Smooth muscle cell (in vitro differentiated cells): ENCODE measurements at regions not wholly inside any gene's neighbourhood (a gene's known extent, or its start where the extent isn't known, plus 50 kb on each side); places are given as distances from the start of the nearest gene placed in this dataset.
A peak's percentile ranks its signal among the peaks of the same experiment; 100 is the strongest.

Source experiments
- DNase-seq: peaks from one replicate; lab custom pipeline; 2025; ENCODE audit not compliant: unreplicated experiment; lab: John Stamatoyannopoulos, UW
- H2AFZ ChIP-seq: fragments of 200-600 bp; sonication (generic); 2 replicates; pipeline ENCODE4 v1.6.0; 2016; ENCODE audit warnings: antibody characterized with exemption, low read depth, mild to moderate bottlenecking
- H3F3A ChIP-seq: fragments of 200-600 bp; sonication (generic); 2 replicates; pipeline ENCODE4 v1.6.0; 2017; ENCODE audit warnings: antibody characterized with exemption, low read depth
- H3K27ac ChIP-seq: fragments of 200-600 bp; sonication (generic); 2 replicates; pipeline ENCODE4 v1.5.1; 2016; ENCODE audit warnings: low read depth, mild to moderate bottlenecking
- H3K27me3 ChIP-seq: fragments of 200-600 bp; sonication (generic); 2 replicates; pipeline ENCODE4 v1.6.1; 2016; ENCODE audit warnings: low read depth, mild to moderate bottlenecking
- H3K36me3 ChIP-seq: fragments of 200-600 bp; sonication (generic); 2 replicates; pipeline ENCODE4 v1.5.1; 2016; ENCODE audit warnings: low read depth
- H3K4me1 ChIP-seq: fragments of 200-600 bp; sonication (generic); 2 replicates; pipeline ENCODE4 v1.5.1; 2016; ENCODE audit warnings: low read depth
- H3K4me2 ChIP-seq: fragments of 200-600 bp; sonication (generic); 2 replicates; pipeline ENCODE4 v1.6.0; 2016; ENCODE audit warnings: mild to moderate bottlenecking
- H3K4me3 ChIP-seq: fragments of 200-600 bp; sonication (generic); 2 replicates; pipeline ENCODE4 v1.5.1; 2016; ENCODE audit warnings: mild to moderate bottlenecking
- H3K79me2 ChIP-seq: fragments of 200-600 bp; sonication (generic); 2 replicates; pipeline ENCODE4 v1.6.0; 2016; ENCODE audit warnings: low read depth, mild to moderate bottlenecking
- H3K9ac ChIP-seq: fragments of 200-600 bp; sonication (generic); 2 replicates; pipeline ENCODE4 v1.6.0; 2016; ENCODE audit warnings: low read depth
- H3K9me3 ChIP-seq: fragments of 200-600 bp; sonication (generic); replicated peaks from 2 replicates; pipeline ENCODE4 v1.5.1; 2016; ENCODE audit warnings: low read depth
- H4K20me1 ChIP-seq: fragments of 200-600 bp; sonication (generic); 2 replicates; pipeline ENCODE4 v1.6.0; 2016; ENCODE audit warnings: low read depth
- WGBS: methylation state at CpG from one replicate; pipeline ENCODE4 v1.1.7; 2016; ENCODE audit warnings: low lambda C conversion rate; 5-methylcytosine and 5-hydroxymethylcytosine counted together
- TF ChIP-seq, protein P1 (sequence below): fragments of 200-600 bp; sonication (generic); IDR thresholded peaks from 2 replicates; pipeline ENCODE4 v1.5.1; 2017; ENCODE audit warnings: borderline replicate concordance, mild to moderate bottlenecking, antibody characterized with exemption; ENCODE audit not compliant: insufficient read depth, poor library complexity, severe bottlenecking

- Histone ChIP-seq H2AFZ (no peak overlapping the region), H3K9ac (no peak overlapping the region), H3K36me3 (no peaks in the 10 kb centered on the region), H3K4me1 (peaks cover 10% of the 10 kb centered on the region), H3K79me2 (no peaks in the 10 kb centered on the region), H3K4me3 (no peak overlapping the region), H4K20me1 (no peaks in the 10 kb centered on the region), H3K27me3 (peaks cover 12% of the 10 kb centered on the region), H3K27ac (peak overlapping the region; percentile 41), H3K9me3 (no peaks in the 10 kb centered on the region), H3F3A (no peaks in the 10 kb centered on the region), H3K4me2 (peak overlapping the region; percentile 69)
- TF ChIP-seq, protein P1, sequence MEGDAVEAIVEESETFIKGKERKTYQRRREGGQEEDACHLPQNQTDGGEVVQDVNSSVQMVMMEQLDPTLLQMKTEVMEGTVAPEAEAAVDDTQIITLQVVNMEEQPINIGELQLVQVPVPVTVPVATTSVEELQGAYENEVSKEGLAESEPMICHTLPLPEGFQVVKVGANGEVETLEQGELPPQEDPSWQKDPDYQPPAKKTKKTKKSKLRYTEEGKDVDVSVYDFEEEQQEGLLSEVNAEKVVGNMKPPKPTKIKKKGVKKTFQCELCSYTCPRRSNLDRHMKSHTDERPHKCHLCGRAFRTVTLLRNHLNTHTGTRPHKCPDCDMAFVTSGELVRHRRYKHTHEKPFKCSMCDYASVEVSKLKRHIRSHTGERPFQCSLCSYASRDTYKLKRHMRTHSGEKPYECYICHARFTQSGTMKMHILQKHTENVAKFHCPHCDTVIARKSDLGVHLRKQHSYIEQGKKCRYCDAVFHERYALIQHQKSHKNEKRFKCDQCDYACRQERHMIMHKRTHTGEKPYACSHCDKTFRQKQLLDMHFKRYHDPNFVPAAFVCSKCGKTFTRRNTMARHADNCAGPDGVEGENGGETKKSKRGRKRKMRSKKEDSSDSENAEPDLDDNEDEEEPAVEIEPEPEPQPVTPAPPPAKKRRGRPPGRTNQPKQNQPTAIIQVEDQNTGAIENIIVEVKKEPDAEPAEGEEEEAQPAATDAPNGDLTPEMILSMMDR = no peak
- no peak for DNase-seq
- 28% methylated on average over 7 of the region's 7 CpGs for WGBS
Measured at GRCh38 chr10:62885684-62886461, 69.7 kb upstream of the EGR2 start.

GRCh38 chr10:62880162-62880561 is 64.0 kb upstream of the EGR2 start:
- Histone ChIP-seq H3K9me3 (no peaks in the 10 kb centered on the region), H3K27me3 (peaks cover 30% of the 10 kb centered on the region)

GRCh38 chr10:62873866-62874265 is 57.7 kb upstream of the EGR2 start:
- Histone ChIP-seq H3F3A (no peaks in the 10 kb centered on the region), H3K4me1 (no peaks in the 10 kb centered on the region), H2AFZ (no peak overlapping the region), H3K27ac (no peak overlapping the region), H3K4me3 (no peak overlapping the region), H3K9me3 (no peaks in the 10 kb centered on the region), H3K27me3 (peaks cover 8% of the 10 kb centered on the region), H3K4me2 (no peak overlapping the region), H3K79me2 (no peaks in the 10 kb centered on the region), H3K9ac (no peak overlapping the region), H3K36me3 (no peaks in the 10 kb centered on the region), H4K20me1 (no peaks in the 10 kb centered on the region)
- 90% methylated on average over 2 of the region's 2 CpGs for WGBS
- TF ChIP-seq, protein P1 = no peak
- DNase-seq = no peak

More at GRCh38 chr10:62880162-62880561, 64.0 kb upstream of the EGR2 start:
- no peak overlapping the region for H2AFZ ChIP-seq
- H3K9ac ChIP-seq = no peak overlapping the region
- no peak overlapping the region for H3K27ac ChIP-seq
- H3K4me3 ChIP-seq = no peak overlapping the region
- DNase-seq = no peak
- TF ChIP-seq, protein P1 = no peak
- H4K20me1 ChIP-seq = no peaks in the 10 kb centered on the region
- H3K36me3 ChIP-seq = no peaks in the 10 kb centered on the region
- WGBS = 80% methylated on average over 3 of the region's 3 CpGs
- H3K4me1 ChIP-seq = no peaks in the 10 kb centered on the region
- H3K79me2 ChIP-seq = no peaks in the 10 kb centered on the region
- no peak overlapping the region for H3K4me2 ChIP-seq
- no peaks in the 10 kb centered on the region for H3F3A ChIP-seq

- Histone ChIP-seq H3K9ac (no peak overlapping the region), H3K79me2 (no peaks in the 10 kb centered on the region), H3K4me3 (no peak overlapping the region), H3K4me1 (no peaks in the 10 kb centered on the region), H3F3A (no peaks in the 10 kb centered on the region), H3K36me3 (no peaks in the 10 kb centered on the region), H4K20me1 (no peaks in the 10 kb centered on the region), H3K27ac (no peak overlapping the region), H3K9me3 (no peaks in the 10 kb centered on the region), H3K27me3 (no peaks in the 10 kb centered on the region), H2AFZ (no peak overlapping the region), H3K4me2 (no peak overlapping the region)
- no peak for DNase-seq
- TF ChIP-seq, protein P1 = no peak
- WGBS = 91% methylated on average over 7 of the region's 7 CpGs
Measured at GRCh38 chr10:62870866-62871265, 54.7 kb upstream of the EGR2 start.
